Thyroid gland (tissue), 4 donors: ENCODE measurements at regions not wholly inside any gene's neighbourhood (a gene's known extent, or its start where the extent isn't known, plus 50 kb on each side); places are given as distances from the start of the nearest gene placed in this dataset.

Source experiments
- POLR2A ChIP-seq, 2 donors: fragments of 450-650 bp; IDR thresholded peaks; one replicate each; pipeline ENCODE4 v1.6.1; 2017; ENCODE audit warnings: antibody characterized with exemption in 2 of 2, mild to moderate bottlenecking in 2 of 2, moderate library complexity in 1 of 2
- TF ChIP-seq, protein P1 (sequence below), 6 experiments: fragments of 200-600 bp in 3 of 6; fragments of 450-650 bp in 3 of 6; sonication (generic) in 3 of 6; IDR thresholded peaks; one replicate each; pipeline ENCODE4 v1.5.1; 2016 to 2019; ENCODE audit warnings: antibody characterized with exemption in 6 of 6, mild to moderate bottlenecking in 2 of 6, inconsistent platforms in 1 of 6, moderate library complexity in 1 of 6

DNA sequence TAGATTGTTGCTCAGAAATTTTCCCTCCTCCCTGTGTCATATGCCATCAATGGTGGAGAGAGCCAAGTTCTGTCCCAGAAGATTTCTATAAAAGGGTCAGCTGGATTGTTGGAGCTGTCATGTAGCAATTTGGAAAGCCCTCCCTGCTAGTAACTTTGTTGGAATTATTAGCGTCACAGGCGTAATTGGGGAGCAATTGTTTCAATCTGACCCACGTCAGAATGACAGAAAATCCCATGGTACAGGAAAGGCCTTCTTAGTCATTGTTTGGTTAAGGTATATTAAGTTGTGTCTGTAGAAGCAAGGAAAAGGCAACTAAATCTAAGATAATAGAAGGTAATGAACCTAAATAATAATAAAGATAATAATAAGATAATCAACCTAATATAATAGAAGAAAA lies 148.4 kb downstream of the PLK2 start:
- TF ChIP-seq, protein P1, sequence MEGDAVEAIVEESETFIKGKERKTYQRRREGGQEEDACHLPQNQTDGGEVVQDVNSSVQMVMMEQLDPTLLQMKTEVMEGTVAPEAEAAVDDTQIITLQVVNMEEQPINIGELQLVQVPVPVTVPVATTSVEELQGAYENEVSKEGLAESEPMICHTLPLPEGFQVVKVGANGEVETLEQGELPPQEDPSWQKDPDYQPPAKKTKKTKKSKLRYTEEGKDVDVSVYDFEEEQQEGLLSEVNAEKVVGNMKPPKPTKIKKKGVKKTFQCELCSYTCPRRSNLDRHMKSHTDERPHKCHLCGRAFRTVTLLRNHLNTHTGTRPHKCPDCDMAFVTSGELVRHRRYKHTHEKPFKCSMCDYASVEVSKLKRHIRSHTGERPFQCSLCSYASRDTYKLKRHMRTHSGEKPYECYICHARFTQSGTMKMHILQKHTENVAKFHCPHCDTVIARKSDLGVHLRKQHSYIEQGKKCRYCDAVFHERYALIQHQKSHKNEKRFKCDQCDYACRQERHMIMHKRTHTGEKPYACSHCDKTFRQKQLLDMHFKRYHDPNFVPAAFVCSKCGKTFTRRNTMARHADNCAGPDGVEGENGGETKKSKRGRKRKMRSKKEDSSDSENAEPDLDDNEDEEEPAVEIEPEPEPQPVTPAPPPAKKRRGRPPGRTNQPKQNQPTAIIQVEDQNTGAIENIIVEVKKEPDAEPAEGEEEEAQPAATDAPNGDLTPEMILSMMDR (IDR thresholded peaks at IDR 0.05): no peak
- TF ChIP-seq POLR2A (IDR thresholded peaks at IDR 0.05): no peak
